OCI-LY7 (cell line): ENCODE measurements at regions not wholly inside any gene's neighbourhood (a gene's known extent, or its start where the extent isn't known, plus 50 kb on each side); places are given as distances from the start of the nearest gene placed in this dataset.

Source experiments
- CTCF ChIP-seq: fragments of 200-600 bp; sonication (generic); conservative IDR thresholded peaks from 2 replicates; pipeline ENCODE4 v1.5.1; 2014; ENCODE audit warnings: mild to moderate bottlenecking, antibody characterized with exemption, low read length, moderate library complexity, mixed read lengths
- EZH2phosphoT487 ChIP-seq: fragments of 200-600 bp; sonication (generic); IDR thresholded peaks from 2 replicates; pipeline ENCODE4 v1.6.1; 2018; ENCODE audit warnings: low read depth, borderline replicate concordance, mild to moderate bottlenecking, mixed run types, antibody characterized with exemption, low read length, moderate library complexity, mixed read lengths

GRCh38 chr2:118356051-118356450 is 267.8 kb downstream of the INSIG2 start:
- TF ChIP-seq CTCF (no peak), EZH2phosphoT487 (no peak)
